ENCODE measurements at regions not wholly inside any gene's neighbourhood (a gene's known extent, or its start where the extent isn't known, plus 50 kb on each side); places are given as distances from the start of the nearest gene placed in this dataset.
"Not testable (repeated sequence)": the region's sequence is repeated elsewhere in the genome, so short reads cannot be mapped to it uniquely, and the experiment has no call there.

DNA sequence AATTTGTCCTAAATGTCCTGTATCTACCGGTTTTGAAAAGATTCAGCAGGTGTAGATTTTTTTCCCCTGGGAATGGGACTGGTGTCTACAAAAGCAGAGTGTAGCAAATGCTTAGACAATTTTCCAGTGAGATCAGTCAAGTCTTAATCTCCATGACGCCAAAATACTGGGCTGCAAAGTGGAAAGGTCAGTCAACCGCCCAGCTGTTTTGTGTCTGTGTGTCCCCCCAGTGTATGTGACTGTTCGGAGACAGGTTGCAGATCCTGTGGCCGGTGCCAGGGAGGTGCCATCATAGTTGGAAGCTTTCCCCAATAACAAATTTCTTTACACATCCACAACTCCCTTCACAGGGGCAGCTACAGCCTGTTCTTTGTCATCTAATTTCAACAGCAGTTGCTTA is 263.8 kb downstream of the ARHGAP12 start:
- ChIA-PET POLR2A (no interaction called here), CTCF (no interaction called here)
- TF ChIP-seq, protein P1, sequence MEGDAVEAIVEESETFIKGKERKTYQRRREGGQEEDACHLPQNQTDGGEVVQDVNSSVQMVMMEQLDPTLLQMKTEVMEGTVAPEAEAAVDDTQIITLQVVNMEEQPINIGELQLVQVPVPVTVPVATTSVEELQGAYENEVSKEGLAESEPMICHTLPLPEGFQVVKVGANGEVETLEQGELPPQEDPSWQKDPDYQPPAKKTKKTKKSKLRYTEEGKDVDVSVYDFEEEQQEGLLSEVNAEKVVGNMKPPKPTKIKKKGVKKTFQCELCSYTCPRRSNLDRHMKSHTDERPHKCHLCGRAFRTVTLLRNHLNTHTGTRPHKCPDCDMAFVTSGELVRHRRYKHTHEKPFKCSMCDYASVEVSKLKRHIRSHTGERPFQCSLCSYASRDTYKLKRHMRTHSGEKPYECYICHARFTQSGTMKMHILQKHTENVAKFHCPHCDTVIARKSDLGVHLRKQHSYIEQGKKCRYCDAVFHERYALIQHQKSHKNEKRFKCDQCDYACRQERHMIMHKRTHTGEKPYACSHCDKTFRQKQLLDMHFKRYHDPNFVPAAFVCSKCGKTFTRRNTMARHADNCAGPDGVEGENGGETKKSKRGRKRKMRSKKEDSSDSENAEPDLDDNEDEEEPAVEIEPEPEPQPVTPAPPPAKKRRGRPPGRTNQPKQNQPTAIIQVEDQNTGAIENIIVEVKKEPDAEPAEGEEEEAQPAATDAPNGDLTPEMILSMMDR (IDR thresholded peaks at IDR 0.05; ENCODE audit: low read depth, low read length) = no peak
- Histone ChIP-seq H3K4me3 (ENCODE audit: low read depth, low read length) (no peak overlapping the region), H3K27me3 (ENCODE audit: control insufficient read depth, insufficient read depth, low read length) (no peaks in the 10 kb centered on the region), H3K27ac (ENCODE audit: low read depth, low read length) (no peak overlapping the region), H3K9me3 (ENCODE audit: control insufficient read depth, insufficient read depth, low read length) (no peaks in the 10 kb centered on the region)
- no peak for DNase-seq (ENCODE audit: low read depth, low spot score)

DNA sequence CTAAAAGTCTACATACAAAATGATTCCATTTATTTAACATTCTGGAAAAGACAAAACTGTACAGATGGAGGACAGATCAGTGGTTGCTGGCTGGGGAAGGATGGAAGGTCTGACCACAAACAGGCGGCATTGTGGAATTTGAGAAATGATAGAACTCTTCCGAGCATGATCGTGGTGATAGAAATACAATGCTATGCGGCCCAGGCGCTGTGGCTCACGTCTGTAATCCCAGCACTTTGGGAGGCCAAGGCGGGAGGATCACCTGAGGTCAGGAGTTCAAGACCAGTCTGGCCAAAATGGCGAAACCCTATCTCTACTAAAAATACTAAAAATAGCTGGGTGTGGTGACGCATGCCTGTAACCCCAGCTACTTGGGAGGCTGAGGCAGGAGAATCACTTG is 264.6 kb downstream of the ARHGAP12 start:
- H3K4me3 ChIP-seq (ENCODE audit: low read depth, low read length); POLR2A ChIA-PET; H3K27ac ChIP-seq (ENCODE audit: low read depth, low read length); H3K9me3 ChIP-seq (ENCODE audit: control insufficient read depth, insufficient read depth, low read length); CTCF ChIA-PET; H3K27me3 ChIP-seq (ENCODE audit: control insufficient read depth, insufficient read depth, low read length); DNase-seq (ENCODE audit: low read depth, low spot score): not testable (repeated sequence)

DNA sequence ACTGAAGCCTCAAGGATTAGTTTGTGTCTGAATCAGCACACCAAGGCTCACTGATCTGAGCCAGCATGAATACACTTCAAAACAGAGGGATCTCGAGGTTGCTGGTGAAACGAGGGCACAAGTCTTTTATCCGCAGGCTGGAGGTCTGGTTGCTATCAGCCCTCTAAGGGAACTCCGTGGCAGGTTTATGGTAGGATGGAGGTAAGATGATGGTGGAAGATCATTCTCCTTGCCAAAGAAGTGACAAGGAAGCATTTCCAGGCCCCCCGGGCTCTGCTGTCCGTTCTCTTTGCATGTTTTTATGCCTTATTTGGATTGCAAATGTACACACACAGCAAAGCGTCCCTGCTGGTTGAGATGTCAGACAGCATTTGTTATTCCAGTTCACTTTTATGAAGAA is 268.3 kb downstream of the ARHGAP12 start:
- Histone ChIP-seq H3K9me3 (ENCODE audit: control insufficient read depth, insufficient read depth, low read length) (no peaks in the 10 kb centered on the region), H3K4me3 (ENCODE audit: low read depth, low read length) (no peak overlapping the region), H3K27me3 (ENCODE audit: control insufficient read depth, insufficient read depth, low read length) (no peaks in the 10 kb centered on the region), H3K27ac (ENCODE audit: low read depth, low read length) (no peak overlapping the region)
- no peak for DNase-seq (ENCODE audit: low read depth, low spot score)
- ChIA-PET CTCF (no interaction called here), POLR2A (no interaction called here)
- TF ChIP-seq, protein P1 (IDR thresholded peaks at IDR 0.05; ENCODE audit: low read depth, low read length) = no peak

DNA sequence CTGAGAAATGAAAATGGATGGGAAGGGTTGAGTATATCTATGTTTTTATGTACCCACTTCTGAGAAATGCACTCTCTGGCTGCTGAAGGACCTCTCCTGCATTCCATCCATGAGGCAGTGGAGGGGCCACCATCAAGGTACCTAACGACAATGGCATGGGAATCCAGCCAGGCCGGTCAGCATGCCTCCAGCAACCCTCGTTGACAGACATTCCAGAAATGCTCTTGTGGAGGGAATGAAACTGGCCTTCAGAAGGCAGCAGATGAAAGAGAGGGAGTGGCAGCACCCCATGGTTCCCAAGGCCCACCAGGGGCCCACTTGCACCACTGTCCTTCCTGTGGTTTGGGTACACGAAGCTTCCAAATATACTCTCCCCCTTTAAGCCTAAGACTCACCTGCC is 269.0 kb downstream of the ARHGAP12 start:
- H3K27me3 ChIP-seq (ENCODE audit: control insufficient read depth, insufficient read depth, low read length) = no peaks in the 10 kb centered on the region
- TF ChIP-seq, protein P1 (IDR thresholded peaks at IDR 0.05; ENCODE audit: low read depth, low read length) = no peak
- DNase-seq (ENCODE audit: low read depth, low spot score) = no peak
- POLR2A ChIA-PET = no interaction called here
- CTCF ChIA-PET = no interaction called here
- H3K4me3 ChIP-seq (ENCODE audit: low read depth, low read length) = no peak overlapping the region
- no peak overlapping the region for H3K27ac ChIP-seq (ENCODE audit: low read depth, low read length)
- no peaks in the 10 kb centered on the region for H3K9me3 ChIP-seq (ENCODE audit: control insufficient read depth, insufficient read depth, low read length)

DNA sequence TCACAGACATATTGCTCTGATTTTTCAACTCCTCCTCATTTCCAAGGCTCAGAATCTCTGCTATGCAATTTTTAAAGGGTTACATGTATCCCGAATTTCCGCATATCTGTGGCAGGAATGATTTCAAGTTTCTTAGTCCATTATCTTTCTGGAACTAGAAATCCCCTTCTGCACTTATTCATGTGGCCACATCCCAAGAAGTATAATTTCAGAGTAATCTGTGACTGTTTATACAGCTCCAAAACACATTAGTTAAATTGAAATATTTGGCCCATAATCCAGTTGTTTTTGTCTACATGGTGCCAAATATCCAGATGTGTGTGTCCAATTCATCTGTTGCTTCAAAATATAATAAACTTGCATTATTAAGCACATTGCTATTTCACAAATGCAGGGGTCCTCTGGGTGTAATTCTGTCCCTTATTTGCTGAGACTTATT is 271.2 kb downstream of the ARHGAP12 start:
- H3K9me3 ChIP-seq (ENCODE audit: control insufficient read depth, insufficient read depth, low read length) = no peaks in the 10 kb centered on the region
- ChIA-PET CTCF (no interaction called here), POLR2A (no interaction called here)
- no peak overlapping the region for H3K27ac ChIP-seq (ENCODE audit: low read depth, low read length)
- TF ChIP-seq, protein P1 (IDR thresholded peaks at IDR 0.05; ENCODE audit: low read depth, low read length) = no peak
- H3K4me3 ChIP-seq (ENCODE audit: low read depth, low read length) = no peak overlapping the region
- DNase-seq (ENCODE audit: low read depth, low spot score) = no peak
- no peaks in the 10 kb centered on the region for H3K27me3 ChIP-seq (ENCODE audit: control insufficient read depth, insufficient read depth, low read length)

DNA sequence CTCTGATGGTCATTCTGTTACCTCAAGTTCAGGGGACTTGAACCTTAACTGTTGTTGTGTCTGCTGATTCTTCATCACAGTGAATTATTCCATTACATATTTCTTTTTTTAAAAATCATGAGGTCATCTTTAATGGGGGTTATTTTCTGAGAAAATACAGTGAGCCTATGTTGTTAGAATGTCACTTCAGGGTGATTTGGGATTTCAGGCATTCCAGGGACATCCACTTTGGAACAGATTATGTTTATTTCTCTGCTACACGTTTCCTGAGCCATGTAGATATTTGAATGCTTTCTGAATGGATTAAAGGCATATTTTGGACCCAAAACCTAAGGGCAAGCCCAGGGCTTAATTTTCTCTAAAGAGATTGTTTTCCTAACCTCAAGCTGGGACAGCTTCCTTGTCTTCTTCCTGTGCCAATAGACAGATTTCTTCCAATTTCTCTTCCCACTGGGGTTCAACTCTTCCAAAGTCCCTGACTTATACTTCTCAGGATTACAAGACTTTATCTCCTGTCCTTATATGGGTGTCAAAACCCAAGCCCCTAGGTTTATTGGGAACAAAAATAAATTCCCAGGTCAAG is 271.7 kb downstream of the ARHGAP12 start:
- H3K4me3 ChIP-seq (ENCODE audit: low read depth, low read length) = no peak overlapping the region
- H3K27ac ChIP-seq (ENCODE audit: low read depth, low read length) = no peak overlapping the region
- CTCF ChIA-PET = no interaction called here
- DNase-seq (ENCODE audit: low read depth, low spot score) = no peak
- no peaks in the 10 kb centered on the region for H3K9me3 ChIP-seq (ENCODE audit: control insufficient read depth, insufficient read depth, low read length)
- no peaks in the 10 kb centered on the region for H3K27me3 ChIP-seq (ENCODE audit: control insufficient read depth, insufficient read depth, low read length)
- TF ChIP-seq, protein P1 (IDR thresholded peaks at IDR 0.05; ENCODE audit: low read depth, low read length) = no peak
- POLR2A ChIA-PET = no interaction called here
